H9 (cell line): ENCODE measurements at regions not wholly inside any gene's neighbourhood (a gene's known extent, or its start where the extent isn't known, plus 50 kb on each side); places are given as distances from the start of the nearest gene placed in this dataset.

ENCODE experiments used
- DNase-seq: peaks from one replicate; pipeline ENCODE4 v3.0.0-alpha.2; 2017
- H2AFZ ChIP-seq: one replicate; pipeline ENCODE4 v1.6.1; 2013; ENCODE audit warnings: mild to moderate bottlenecking, low read length, control low read depth, moderate library complexity
- H2AK5ac ChIP-seq: 2 replicates; pipeline ENCODE4 v1.6.1; 2013; ENCODE audit warnings: low read length, control low read depth, mixed read lengths; ENCODE audit not compliant: insufficient read length
- H2BK120ac ChIP-seq: one replicate; pipeline ENCODE4 v1.6.1; 2013; ENCODE audit warnings: low read depth, mild to moderate bottlenecking, low read length, control low read depth, inconsistent platforms; ENCODE audit not compliant: poor library complexity, severe bottlenecking
- H2BK12ac ChIP-seq: 2 replicates; pipeline ENCODE4 v1.6.1; 2013; ENCODE audit warnings: low read length, control low read depth, mixed read lengths, low read depth; ENCODE audit not compliant: insufficient read length
- H2BK15ac ChIP-seq: 2 replicates; pipeline ENCODE4 v1.6.1; 2013; ENCODE audit warnings: low read depth, low read length, control low read depth
- H2BK20ac ChIP-seq: one replicate; pipeline ENCODE4 v1.6.1; 2013; ENCODE audit warnings: low read depth, mild to moderate bottlenecking, low read length, control low read depth, inconsistent platforms; ENCODE audit not compliant: poor library complexity, severe bottlenecking
- H2BK5ac ChIP-seq: 2 replicates; pipeline ENCODE4 v1.6.1; 2013; ENCODE audit warnings: low read length, control low read depth, mixed read lengths; ENCODE audit not compliant: insufficient read length
- H3K14ac ChIP-seq: 2 replicates; pipeline ENCODE4 v1.6.1; 2013; ENCODE audit warnings: low read length, control low read depth; ENCODE audit not compliant: insufficient read depth
- H3K18ac ChIP-seq: 2 replicates; pipeline ENCODE4 v1.6.1; 2013; ENCODE audit warnings: low read depth, mild to moderate bottlenecking, mixed read lengths, low read length, control low read depth; ENCODE audit not compliant: insufficient read length
- H3K23ac ChIP-seq: 2 replicates; pipeline ENCODE4 v1.6.1; 2013; ENCODE audit warnings: low read length, control low read depth, mixed read lengths, low read depth; ENCODE audit not compliant: insufficient read length
- H3K23me2 ChIP-seq: 2 replicates; pipeline ENCODE4 v1.6.1; 2013; ENCODE audit warnings: low read depth, mild to moderate bottlenecking, mixed read lengths, low read length, control low read depth; ENCODE audit not compliant: insufficient read length, poor library complexity, severe bottlenecking
- H3K27ac ChIP-seq: 2 replicates; pipeline ENCODE4 v1.5.1; 2013; ENCODE audit warnings: low read length, control low read depth, mixed read lengths, low read depth; ENCODE audit not compliant: insufficient read length
- H3K27me3 ChIP-seq: 2 replicates; pipeline ENCODE4 v1.6.1; 2013; ENCODE audit warnings: low read length, control low read depth, inconsistent platforms; ENCODE audit not compliant: insufficient read depth
- H3K4ac ChIP-seq: 2 replicates; pipeline ENCODE4 v1.6.1; 2013; ENCODE audit warnings: low read depth, mild to moderate bottlenecking, control low read depth, inconsistent platforms, low read length, moderate library complexity
- H3K4me1 ChIP-seq: 2 replicates; pipeline ENCODE4 v1.6.1; 2013; ENCODE audit warnings: low read length, control low read depth, inconsistent platforms; ENCODE audit not compliant: insufficient read depth
- H3K4me2 ChIP-seq: 2 replicates; pipeline ENCODE4 v1.6.1; 2013; ENCODE audit warnings: low read length, control low read depth, mixed read lengths; ENCODE audit not compliant: insufficient read length, insufficient read depth
- H3K56ac ChIP-seq: 2 replicates; pipeline ENCODE4 v1.6.1; 2013; ENCODE audit warnings: low read depth, mild to moderate bottlenecking, mixed read lengths, low read length, control low read depth; ENCODE audit not compliant: insufficient read length
- H3K79me1 ChIP-seq: 2 replicates; pipeline ENCODE4 v1.6.1; 2013; ENCODE audit warnings: low read depth, mild to moderate bottlenecking, moderate library complexity, low read length, control low read depth, inconsistent platforms; ENCODE audit not compliant: insufficient read depth, poor library complexity, severe bottlenecking
- H3K79me2 ChIP-seq: 2 replicates; pipeline ENCODE4 v1.6.1; 2013; ENCODE audit warnings: low read length, control low read depth, inconsistent platforms; ENCODE audit not compliant: insufficient read depth
- H3K9ac ChIP-seq: 2 replicates; pipeline ENCODE4 v1.6.1; 2013; ENCODE audit warnings: low read length, control low read depth, mixed read lengths; ENCODE audit not compliant: insufficient read length; ENCODE audit errors: extremely low read depth
- H3K9me3 ChIP-seq: one replicate; pipeline ENCODE4 v1.6.1; 2013; ENCODE audit warnings: low read depth, low read length, inconsistent platforms; ENCODE audit not compliant: control insufficient read depth
- H3T11ph ChIP-seq: one replicate; pipeline ENCODE4 v1.6.1; 2013; ENCODE audit warnings: mild to moderate bottlenecking, low read length, control low read depth, inconsistent platforms
- H4K20me1 ChIP-seq: one replicate; pipeline ENCODE4 v1.6.1; 2013; ENCODE audit not compliant: control insufficient read depth, insufficient read length, insufficient read depth
- H4K5ac ChIP-seq: 2 replicates; pipeline ENCODE4 v1.6.1; 2013; ENCODE audit warnings: low read depth, mild to moderate bottlenecking, mixed read lengths, low read length, control low read depth; ENCODE audit not compliant: insufficient read length
- H4K8ac ChIP-seq: replicated peaks from 2 replicates; pipeline ENCODE4 v1.6.1; 2013; ENCODE audit warnings: low read length, control low read depth, mixed read lengths, low read depth; ENCODE audit not compliant: insufficient read length
- H4K91ac ChIP-seq: 2 replicates; pipeline ENCODE4 v1.6.1; 2013; ENCODE audit warnings: low read depth, mild to moderate bottlenecking, moderate library complexity, mixed read lengths, low read length, control low read depth; ENCODE audit not compliant: insufficient read length
- H3K27ac Mint-ChIP-seq, 3 experiments: 2 replicates in 2 of 3; 3 replicates in 1 of 3; pipeline ENCODE4 v1.8.0; 2020 to 2021; ENCODE audit warnings: mixed read lengths in 3 of 3, mild to moderate bottlenecking in 1 of 3, moderate library complexity in 1 of 3
- H3K27me3 Mint-ChIP-seq: 2 replicates; pipeline ENCODE4 v1.8.0; 2021; ENCODE audit warnings: low read depth, mild to moderate bottlenecking, moderate library complexity, mixed read lengths
- H3K36me3 Mint-ChIP-seq, 3 experiments: 2 replicates in 2 of 3; 3 replicates in 1 of 3; pipeline ENCODE4 v1.8.0; 2020 to 2021; ENCODE audit warnings: low read depth in 3 of 3, mixed read lengths in 3 of 3; ENCODE audit not compliant: insufficient read depth in 1 of 3
- H3K4me1 Mint-ChIP-seq, 2 experiments: 2 replicates each; pipeline ENCODE4 v1.8.0; 2020; ENCODE audit warnings: mixed read lengths in 2 of 2
- H3K4me3 Mint-ChIP-seq, 2 experiments: 2 replicates in 1 of 2; 3 replicates in 1 of 2; pipeline ENCODE4 v1.8.0; 2020 to 2021; ENCODE audit warnings: mild to moderate bottlenecking in 2 of 2, mixed read lengths in 2 of 2, moderate library complexity in 1 of 2
- H3K9me3 Mint-ChIP-seq, 2 experiments: 2 replicates in 1 of 2; 3 replicates in 1 of 2; pipeline ENCODE4 v1.8.0; 2020; ENCODE audit warnings: mild to moderate bottlenecking in 2 of 2, mixed read lengths in 2 of 2, moderate library complexity in 1 of 2
- CTCF ChIP-seq: fragments of 200-600 bp; sonication (generic); conservative IDR thresholded peaks from 3 replicates; pipeline ENCODE4 v1.8.0; 2021; ENCODE audit warnings: antibody characterized with exemption, mild to moderate bottlenecking
- WGBS: extraction: QIAGEN DNeasy Blood & Tissue Kit; methylation state at CpG from one replicate; pipeline ENCODE4 v1.1.7; 2013; ENCODE audit warnings: missing lambda C conversion rate, low lambda C conversion rate, mixed read lengths; ENCODE audit not compliant: insufficient read length; ENCODE audit errors: extremely low coverage; 5-methylcytosine and 5-hydroxymethylcytosine counted together

- Histone ChIP-seq H3K9ac (no peak overlapping the region), H2AK5ac (no peak overlapping the region), H2BK5ac (no peak overlapping the region), H3K56ac (no peak overlapping the region), H3K79me2 (no peaks in the 10 kb centered on the region), H2BK120ac (no peak overlapping the region), H3K79me1 (no peaks in the 10 kb centered on the region), H4K91ac (no peak overlapping the region), H3K18ac (no peak overlapping the region), H2BK15ac (no peak overlapping the region), H3K14ac (no peak overlapping the region), H2BK20ac (no peak overlapping the region), H3K23me2 (no peaks in the 10 kb centered on the region), H3K4ac (no peak overlapping the region), H3K27ac (no peak overlapping the region), H3K9me3 (no peaks in the 10 kb centered on the region), H4K20me1 (no peaks in the 10 kb centered on the region), H3K4me1 (no peaks in the 10 kb centered on the region), H4K5ac (no peak overlapping the region), H3T11ph (no peak overlapping the region), H3K4me2 (no peak overlapping the region), H3K27me3 (no peaks in the 10 kb centered on the region), H3K23ac (no peak overlapping the region), H2BK12ac (no peak overlapping the region), H2AFZ (no peak overlapping the region), H4K8ac (no peak overlapping the region)
- Mint-ChIP-seq H3K36me3 (peaks cover 0 to 5% (median 0%) of the 10 kb centered on the region in 3 experiments; a peak in 2 of 7 replicates), H3K9me3 (peaks cover 31 to 38% of the 10 kb centered on the region in 2 experiments), H3K27ac (no peak overlapping the region), H3K27me3 (peaks cover 2% of the 10 kb centered on the region; the same call in 1 of the 2 replicates), H3K4me1 (no peaks in the 10 kb centered on the region), H3K4me3 (no peak overlapping the region)
- no CpG with 5 or more reads among the region's 6 CpGs for WGBS
- no peak for TF ChIP-seq CTCF
- no peak for DNase-seq
Observed at GRCh38 chr21:24046829-24047443, 1560.3 kb downstream of the MRPL39 start.
